ENCODE measurements at regions not wholly inside any gene's neighbourhood (a gene's known extent, or its start where the extent isn't known, plus 50 kb on each side); places are given as distances from the start of the nearest gene placed in this dataset.
"Not testable (repeated sequence)": the region's sequence is repeated elsewhere in the genome, so short reads cannot be mapped to it uniquely, and the experiment has no call there.

DNA sequence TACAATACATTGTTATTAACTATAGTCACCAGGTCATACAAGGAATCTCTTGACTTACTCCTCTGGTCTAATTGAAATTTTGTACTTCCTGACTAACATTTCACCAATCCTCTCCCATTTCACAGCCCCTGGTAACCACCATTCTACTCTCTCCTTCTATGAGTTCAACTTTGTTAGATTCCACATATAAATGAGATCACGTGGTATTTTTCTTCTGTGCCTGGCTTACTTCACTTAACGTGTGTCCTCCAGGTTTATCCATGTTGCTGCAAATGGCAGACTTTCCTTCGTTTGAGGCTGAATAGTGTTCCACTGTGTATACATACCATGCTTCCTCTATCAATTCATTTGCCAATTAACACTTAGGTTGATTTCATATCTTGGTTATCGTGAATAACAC is 128.5 kb downstream of the CHD9NB start:
- WGBS, result 77% methylated on average over 4 of the region's 4 CpGs
- Histone ChIP-seq H3K4me3 (ENCODE audit: low read depth, low read length) (no peak overlapping the region), H3K27ac (ENCODE audit: low read depth) (no peak overlapping the region), H3K36me3 (ENCODE audit: insufficient read depth) (no peaks in the 10 kb centered on the region), H3K4me1 (ENCODE audit: insufficient read depth) (no peaks in the 10 kb centered on the region)
- no peak for DNase-seq (ENCODE audit: extremely low spot score)

DNA sequence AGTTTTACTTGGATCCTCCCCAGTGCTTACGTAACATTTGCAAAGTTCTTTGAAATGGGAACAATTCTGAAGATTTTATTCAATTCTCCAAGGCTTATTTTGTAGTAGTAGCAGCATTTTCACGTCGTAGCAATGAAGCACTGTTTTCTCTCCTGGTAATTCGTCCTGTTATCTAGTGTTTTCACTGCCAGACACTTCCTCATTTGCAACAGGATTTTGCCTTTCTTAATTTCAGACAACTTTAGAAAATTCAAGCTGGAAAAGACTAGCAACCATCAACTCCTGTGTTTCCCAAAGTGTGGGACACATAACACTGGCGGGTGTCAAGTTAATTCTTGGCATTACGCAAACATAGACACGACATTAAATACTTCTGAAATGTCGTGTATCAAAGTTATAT is 131.6 kb downstream of the CHD9NB start:
- Histone ChIP-seq H3K4me1 (ENCODE audit: insufficient read depth) (no peaks in the 10 kb centered on the region), H3K27ac (ENCODE audit: low read depth) (no peak overlapping the region), H3K36me3 (ENCODE audit: insufficient read depth) (no peaks in the 10 kb centered on the region), H3K4me3 (ENCODE audit: low read depth, low read length) (no peak overlapping the region)
- 75% methylated on average over 8 of the region's 8 CpGs for WGBS
- no peak for DNase-seq (ENCODE audit: extremely low spot score)

DNA sequence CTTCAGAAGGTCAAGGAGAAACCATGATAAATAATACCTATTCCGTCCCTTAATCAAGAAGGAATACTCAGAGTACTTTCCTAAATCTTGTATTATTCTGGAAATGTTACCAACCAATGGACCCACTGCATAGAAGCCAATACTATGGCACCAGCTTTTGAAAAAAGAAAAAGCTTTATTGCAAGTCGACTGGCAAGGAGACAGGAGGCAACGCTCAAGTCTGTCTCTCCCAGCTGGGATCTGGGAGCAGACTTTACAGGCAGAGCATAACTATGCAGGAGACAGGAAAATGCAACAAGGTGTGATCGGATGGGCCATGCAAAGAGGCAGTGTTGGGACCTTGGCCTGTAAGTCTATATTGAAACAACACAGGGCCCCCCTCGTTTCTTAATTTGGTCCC is 132.4 kb downstream of the CHD9NB start:
- no peak overlapping the region for H3K4me3 ChIP-seq (ENCODE audit: low read depth, low read length)
- no peaks in the 10 kb centered on the region for H3K4me1 ChIP-seq (ENCODE audit: insufficient read depth)
- H3K27ac ChIP-seq (ENCODE audit: low read depth), result no peak overlapping the region
- 78% methylated on average over 5 of the region's 5 CpGs for WGBS
- DNase-seq (ENCODE audit: extremely low spot score), result no peak
- H3K36me3 ChIP-seq (ENCODE audit: insufficient read depth), result no peaks in the 10 kb centered on the region

DNA sequence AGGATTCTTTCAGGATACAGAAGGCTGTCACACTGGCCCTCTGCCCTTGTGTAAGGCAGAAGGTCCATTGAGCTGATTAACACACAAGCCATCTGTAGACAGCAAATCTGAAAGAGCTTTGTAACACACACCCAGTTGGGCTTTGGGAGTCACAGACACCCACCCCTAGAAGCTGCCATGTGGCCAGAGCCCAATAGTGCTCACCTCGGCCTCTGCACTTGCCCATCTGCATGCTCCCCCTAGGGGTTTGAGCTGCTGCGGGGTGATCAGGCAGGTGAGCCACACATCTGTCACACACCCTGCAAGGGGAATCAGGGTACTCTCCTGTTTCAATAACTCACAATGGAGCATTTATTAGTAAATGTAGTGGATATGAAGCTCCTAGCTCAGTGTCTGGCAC is 138.3 kb downstream of the CHD9NB start:
- no peak for DNase-seq (ENCODE audit: extremely low spot score)
- H3K36me3 ChIP-seq (ENCODE audit: insufficient read depth), result no peaks in the 10 kb centered on the region
- H3K4me3 ChIP-seq (ENCODE audit: low read depth, low read length), result no peak overlapping the region
- WGBS, result 69% methylated on average over 2 of the region's 2 CpGs
- no peaks in the 10 kb centered on the region for H3K4me1 ChIP-seq (ENCODE audit: insufficient read depth)
- H3K27ac ChIP-seq (ENCODE audit: low read depth), result no peak overlapping the region

DNA sequence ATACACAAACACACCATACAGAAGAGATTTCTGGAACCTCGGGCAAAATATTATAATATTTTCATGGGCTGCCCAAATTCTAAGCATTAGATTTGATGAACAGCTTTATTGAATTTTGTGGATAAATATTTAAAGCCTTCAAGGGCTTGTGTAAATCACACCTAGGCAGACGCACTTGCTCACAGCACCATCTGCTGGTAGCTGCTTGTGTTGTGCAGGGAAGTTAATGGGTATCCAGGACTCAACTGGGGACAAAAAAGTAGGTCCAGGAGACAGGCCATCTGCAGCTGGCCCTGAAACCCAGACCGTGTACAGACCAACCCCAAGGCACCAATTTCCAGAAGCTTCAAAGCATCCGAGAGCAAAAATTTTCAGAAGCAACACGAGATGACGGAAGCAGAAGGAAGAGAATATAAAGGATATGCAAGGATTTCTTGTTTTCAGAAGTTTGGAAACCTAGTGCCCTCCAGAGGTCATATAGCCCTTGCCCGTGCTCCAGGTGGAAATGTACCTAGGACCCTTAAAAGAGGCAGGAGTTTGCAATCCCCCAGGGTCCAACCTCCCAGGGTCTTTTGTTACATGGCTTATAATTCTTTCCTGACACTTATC is 140.0 kb downstream of the CHD9NB start:
- no peak for DNase-seq (ENCODE audit: extremely low spot score)

DNA sequence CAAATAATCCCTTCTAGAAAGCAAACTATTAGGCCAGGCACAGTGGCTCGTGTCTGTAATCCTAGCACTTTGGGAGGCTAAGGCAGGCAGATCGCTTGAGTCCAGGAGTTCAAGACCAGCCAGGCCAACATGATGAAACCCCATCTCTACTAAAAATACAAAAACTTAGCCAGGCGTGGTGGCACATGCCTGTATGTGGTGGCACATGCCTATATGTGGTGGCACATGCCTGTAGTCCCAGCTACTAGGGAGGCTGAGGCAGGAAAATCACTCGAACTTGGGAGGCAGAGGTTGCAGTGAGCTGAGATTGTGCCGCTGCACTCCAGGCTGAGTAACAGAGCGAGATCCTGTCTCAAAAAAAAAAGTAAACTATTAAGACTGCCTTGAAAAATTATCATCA is 144.6 kb downstream of the CHD9NB start:
- DNase-seq (ENCODE audit: extremely low spot score); H3K4me1 ChIP-seq (ENCODE audit: insufficient read depth); H3K27ac ChIP-seq (ENCODE audit: low read depth); H3K4me3 ChIP-seq (ENCODE audit: low read depth, low read length); H3K36me3 ChIP-seq (ENCODE audit: insufficient read depth): not testable (repeated sequence)
- 85% methylated on average over 6 of the region's 6 CpGs for WGBS

More for the DNA sequence above, 140.0 kb downstream of the CHD9NB start:
- 9% methylated on average over 7 of the region's 7 CpGs for WGBS
- no peak overlapping the region for H3K4me3 ChIP-seq (ENCODE audit: low read depth, low read length)
- H3K27ac ChIP-seq (ENCODE audit: low read depth), result no peak overlapping the region
- H3K4me1 ChIP-seq (ENCODE audit: insufficient read depth), result no peaks in the 10 kb centered on the region
- H3K36me3 ChIP-seq (ENCODE audit: insufficient read depth), result no peaks in the 10 kb centered on the region

- no peaks in the 10 kb centered on the region for H3K4me1 ChIP-seq (ENCODE audit: insufficient read depth)
- WGBS, result 57% methylated on average over 3 of the region's 3 CpGs
Measured at GRCh38 chr16:52906281-52906680, 146.4 kb downstream of the CHD9NB start.

DNA sequence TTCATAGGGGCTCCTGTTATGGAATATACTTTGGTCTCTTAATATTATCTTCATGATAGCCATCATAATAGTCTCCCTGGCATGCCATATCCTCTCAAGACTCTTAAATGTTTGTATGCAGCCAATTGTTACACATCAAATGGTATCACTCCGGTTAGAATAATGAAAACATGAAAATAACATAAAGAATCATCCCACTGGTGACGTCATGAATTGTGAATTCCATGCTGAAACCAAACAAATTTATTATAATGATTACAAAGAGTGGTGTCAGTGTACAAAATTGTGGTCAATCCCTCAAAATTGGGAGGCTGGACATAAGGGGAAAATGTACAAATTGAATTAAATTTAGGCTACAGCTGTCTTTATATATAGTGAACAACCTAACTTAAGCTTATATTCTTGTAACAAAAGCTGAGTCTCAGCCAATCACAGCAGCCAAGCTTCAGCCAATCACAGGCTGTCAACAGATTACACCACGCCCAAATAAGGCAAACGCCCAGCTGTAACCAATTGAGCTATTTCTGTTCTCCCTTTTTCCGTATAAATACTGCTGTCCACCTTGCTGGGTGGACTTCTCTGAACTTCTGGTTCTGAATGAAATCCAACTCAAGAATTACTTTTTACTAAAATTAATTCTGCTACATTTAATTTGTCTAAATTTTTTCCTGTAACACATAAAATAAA is 156.1 kb downstream of the CHD9NB start:
- DNase-seq (ENCODE audit: extremely low spot score), result no peak
- H3K36me3 ChIP-seq (ENCODE audit: insufficient read depth), result no peaks in the 10 kb centered on the region
- no peak overlapping the region for H3K27ac ChIP-seq (ENCODE audit: low read depth)
- H3K4me1 ChIP-seq (ENCODE audit: insufficient read depth), result no peaks in the 10 kb centered on the region
- H3K4me3 ChIP-seq (ENCODE audit: low read depth, low read length), result no peak overlapping the region
- 76% methylated on average over 5 of the region's 5 CpGs for WGBS

More at GRCh38 chr16:52906281-52906680, 146.4 kb downstream of the CHD9NB start:
- peaks cover 2% of the 10 kb centered on the region for H3K36me3 ChIP-seq (ENCODE audit: insufficient read depth)
- DNase-seq (ENCODE audit: extremely low spot score), result no peak
- no peak overlapping the region for H3K4me3 ChIP-seq (ENCODE audit: low read depth, low read length)
- H3K27ac ChIP-seq (ENCODE audit: low read depth), result no peak overlapping the region

- no peak overlapping the region for H3K4me3 ChIP-seq (ENCODE audit: low read depth, low read length)
- DNase-seq (ENCODE audit: extremely low spot score), result no peak
- no peak overlapping the region for H3K27ac ChIP-seq (ENCODE audit: low read depth)
- H3K4me1 ChIP-seq (ENCODE audit: insufficient read depth), result no peaks in the 10 kb centered on the region
- 67% methylated on average over 3 of the region's 3 CpGs for WGBS
- no peaks in the 10 kb centered on the region for H3K36me3 ChIP-seq (ENCODE audit: insufficient read depth)
Measured at GRCh38 chr16:52874042-52874441, 178.7 kb downstream of the CHD9NB start.

DNA sequence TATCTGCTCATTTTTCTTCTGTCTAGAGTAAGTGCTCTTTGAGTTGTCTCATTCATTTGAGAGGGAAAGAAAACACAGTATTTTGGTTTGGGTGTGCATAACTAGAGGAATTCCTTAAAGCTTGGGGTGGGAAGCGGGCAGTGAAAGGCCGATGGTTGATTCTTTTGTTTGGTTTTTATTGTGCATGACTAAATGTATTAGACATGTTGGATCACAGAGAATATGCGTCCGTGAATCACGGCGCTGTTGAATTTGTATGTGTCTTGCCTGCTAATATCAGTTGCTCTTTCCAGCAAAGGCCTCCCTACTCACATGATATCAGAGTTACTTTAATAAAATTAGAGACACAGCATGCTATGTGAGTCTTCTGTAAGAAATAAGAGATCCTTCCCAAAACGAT is 180.0 kb downstream of the CHD9NB start:
- no peak for DNase-seq (ENCODE audit: extremely low spot score)
- no peaks in the 10 kb centered on the region for H3K36me3 ChIP-seq (ENCODE audit: insufficient read depth)
- H3K4me1 ChIP-seq (ENCODE audit: insufficient read depth), result no peaks in the 10 kb centered on the region
- WGBS, result 74% methylated on average over 7 of the region's 7 CpGs
- H3K27ac ChIP-seq (ENCODE audit: low read depth), result no peak overlapping the region
- H3K4me3 ChIP-seq (ENCODE audit: low read depth, low read length), result no peak overlapping the region

DNA sequence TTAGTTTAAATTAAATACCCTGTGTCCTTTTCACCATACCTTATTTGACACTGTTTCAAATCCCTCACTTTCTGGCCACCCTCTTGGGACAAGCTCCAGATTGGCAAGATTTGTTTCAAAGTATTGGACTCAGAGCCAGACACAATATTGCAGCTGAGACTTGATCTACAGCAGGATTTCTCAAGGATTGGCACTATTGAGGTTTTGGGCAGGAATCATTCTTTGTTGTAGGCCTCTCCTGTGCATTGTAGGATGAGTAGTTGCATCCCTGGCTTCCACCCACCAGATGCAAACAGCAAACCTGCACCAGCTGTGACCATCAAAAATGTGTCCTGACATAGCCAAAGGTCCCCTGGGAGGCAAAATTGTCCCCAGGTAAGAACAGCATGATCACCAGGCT is 181.2 kb downstream of the CHD9NB start:
- no peaks in the 10 kb centered on the region for H3K4me1 ChIP-seq (ENCODE audit: insufficient read depth)
- H3K4me3 ChIP-seq (ENCODE audit: low read depth, low read length), result no peak overlapping the region
- H3K36me3 ChIP-seq (ENCODE audit: insufficient read depth), result no peaks in the 10 kb centered on the region
- DNase-seq (ENCODE audit: extremely low spot score), result no peak
- no peak overlapping the region for H3K27ac ChIP-seq (ENCODE audit: low read depth)

- H3K27ac ChIP-seq (ENCODE audit: low read depth), result no peak overlapping the region
- no peaks in the 10 kb centered on the region for H3K4me1 ChIP-seq (ENCODE audit: insufficient read depth)
- DNase-seq (ENCODE audit: extremely low spot score), result no peak
- WGBS, result 37% methylated on average over 1 of the region's 1 CpG
- no peaks in the 10 kb centered on the region for H3K36me3 ChIP-seq (ENCODE audit: insufficient read depth)
- no peak overlapping the region for H3K4me3 ChIP-seq (ENCODE audit: low read depth, low read length)
Measured at GRCh38 chr16:52869243-52869642, 183.5 kb downstream of the CHD9NB start.

DNA sequence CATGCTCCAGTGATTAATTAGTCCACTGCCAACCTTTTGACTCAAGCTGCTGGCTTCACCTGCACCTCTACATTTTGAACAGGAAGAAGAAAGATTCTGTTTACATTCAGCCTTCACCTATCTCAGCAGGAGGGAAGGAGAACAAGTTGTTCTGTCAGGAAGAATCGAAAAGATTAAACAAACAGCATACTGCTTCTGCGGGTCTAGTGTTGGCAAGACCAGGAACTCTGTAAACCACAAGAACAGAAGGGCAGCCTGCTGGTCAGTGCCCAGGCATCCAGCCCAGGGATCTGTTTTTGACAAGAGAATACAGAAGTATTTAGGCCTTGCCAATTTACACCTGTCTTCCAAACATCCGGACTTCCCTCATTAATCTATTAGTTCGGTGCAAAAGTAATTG is 189.7 kb downstream of the CHD9NB start:
- no peak overlapping the region for H3K4me3 ChIP-seq (ENCODE audit: low read depth, low read length)

DNA sequence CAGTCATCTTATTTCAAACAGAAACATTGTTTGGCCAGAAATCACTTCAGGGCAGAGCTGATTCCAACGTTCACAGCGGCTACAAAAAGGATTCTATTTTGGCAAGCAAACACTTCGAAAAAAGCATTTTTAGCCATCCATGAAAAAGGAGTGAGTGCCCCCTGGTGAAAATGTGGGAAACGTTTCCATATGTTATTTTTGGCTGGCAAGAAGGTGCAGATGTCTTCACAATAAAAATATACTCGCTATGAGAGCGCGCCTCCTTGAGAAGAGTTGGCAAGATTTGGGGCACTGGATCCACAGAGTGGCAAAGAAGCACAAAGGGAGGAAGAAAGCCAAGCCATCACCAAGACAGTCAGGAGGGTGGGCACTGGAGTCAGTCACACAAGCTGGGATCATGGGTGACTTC is 191.1 kb downstream of the CHD9NB start:
- H3K27ac ChIP-seq (ENCODE audit: low read depth), result no peak overlapping the region
- 28% methylated on average over 7 of the region's 7 CpGs for WGBS
- no peak overlapping the region for H3K4me3 ChIP-seq (ENCODE audit: low read depth, low read length)
- DNase-seq (ENCODE audit: extremely low spot score), result peak; percentile 28
- no peaks in the 10 kb centered on the region for H3K4me1 ChIP-seq (ENCODE audit: insufficient read depth)
- no peaks in the 10 kb centered on the region for H3K36me3 ChIP-seq (ENCODE audit: insufficient read depth)

More for the DNA sequence above, 189.7 kb downstream of the CHD9NB start:
- H3K36me3 ChIP-seq (ENCODE audit: insufficient read depth), result no peaks in the 10 kb centered on the region
- H3K27ac ChIP-seq (ENCODE audit: low read depth), result no peak overlapping the region
- DNase-seq (ENCODE audit: extremely low spot score), result no peak
- 85% methylated on average over 4 of the region's 4 CpGs for WGBS
- no peaks in the 10 kb centered on the region for H3K4me1 ChIP-seq (ENCODE audit: insufficient read depth)

Data from urinary bladder (tissue), 3 donors.